GM12878 (cell line): ENCODE measurements at regions not wholly inside any gene's neighbourhood (a gene's known extent, or its start where the extent isn't known, plus 50 kb on each side); places are given as distances from the start of the nearest gene placed in this dataset.

Source experiments
- ATAC-seq: fragments of 200-7000 bp; cut with Tn5 transposase; 3 replicates; pipeline ENCODE4 v1.9.1; 2020; ENCODE audit warnings: mild to moderate bottlenecking, moderate library complexity
- BruUV-seq: library from RNA; stranded (reverse); fragments of 400-500 nt; replicated peaks from 2 replicates; lab custom pipeline; 2021; lab: Mats Ljungman, UMichigan
- CTCF ChIA-PET: fragments of 300-600 bp; sonication (Branson Sonifier 250); formaldehyde crosslinking; extraction: SDS; loops from one replicate; lab custom pipeline; 2021; ENCODE audit warnings: inconsistent platforms; lab: Yijun Ruan, JAX
- POLR2A ChIA-PET: fragments of 350-600 bp; formaldehyde crosslinking; extraction: SDS; loops from one replicate; lab custom pipeline; 2021; ENCODE audit warnings: inconsistent platforms; lab: Charles Lee
- RAD21 ChIA-PET: fragments of 300-600 bp; sonication (Branson Sonifier 250); formaldehyde crosslinking; loops from one replicate; lab custom pipeline; 2023; ENCODE audit warnings: antibody characterized with exemption; ENCODE audit not compliant: unreplicated experiment; lab: Charles Lee
- SMC1A ChIA-PET: fragments of 300-600 bp; sonication (Branson Sonifier 250); formaldehyde crosslinking; loops from one replicate; lab custom pipeline; 2023; ENCODE audit not compliant: unreplicated experiment, uncharacterized antibody; lab: Charles Lee
- DNase-seq: peaks from one replicate; pipeline ENCODE4 v3.0.0-alpha.2; 2011; ENCODE audit warnings: low read depth, low spot score
- FAIRE-seq: peaks from 3 replicates; lab custom pipeline; 2011; peaks lifted over from hg19 to GRCh38; lab: Jason Lieb, UNC
- H2AFZ ChIP-seq: 2 replicates; pipeline ENCODE4 v1.6.0; 2011; ENCODE audit warnings: low read depth, low read length, control low read depth; ENCODE audit not compliant: control insufficient read depth
- H3K27ac ChIP-seq: 2 replicates; pipeline ENCODE4 v1.5.1; 2011; ENCODE audit warnings: control low read depth; ENCODE audit not compliant: control insufficient read depth, insufficient read depth
- H3K27me3 ChIP-seq, 2 experiments: replicated peaks in 1 of 2; 2 replicates each; pipeline versions ENCODE4 v1.6.0 to v1.6.1; 2011; ENCODE audit warnings: low read length in 1 of 2; ENCODE audit not compliant: control insufficient read depth in 2 of 2, insufficient read depth in 2 of 2
- H3K36me3 ChIP-seq, 2 experiments: 2 replicates each; pipeline ENCODE4 v1.5.1; 2011; ENCODE audit warnings: low read length in 1 of 2; ENCODE audit not compliant: control insufficient read depth in 2 of 2, insufficient read depth in 2 of 2
- H3K4me1 ChIP-seq: 2 replicates; pipeline ENCODE4 v1.6.1; 2011; ENCODE audit warnings: mild to moderate bottlenecking, low read length, moderate library complexity, mixed read lengths; ENCODE audit not compliant: control insufficient read depth, insufficient read depth
- H3K4me2 ChIP-seq: 2 replicates; pipeline ENCODE4 v1.6.0; 2011; ENCODE audit warnings: control low read depth; ENCODE audit not compliant: control insufficient read depth, insufficient read depth
- H3K4me3 ChIP-seq: fragments of 200-600 bp; sonication (generic); 2 replicates; pipeline ENCODE4 v1.5.1; 2016
- H3K79me2 ChIP-seq: 2 replicates; pipeline ENCODE4 v1.6.0; 2011; ENCODE audit warnings: low read length; ENCODE audit not compliant: control insufficient read depth, insufficient read depth
- H3K9ac ChIP-seq: 2 replicates; pipeline ENCODE4 v1.8.0; 2011; ENCODE audit warnings: low read length, control low read depth, mixed read lengths; ENCODE audit not compliant: control insufficient read depth, insufficient read depth
- H3K9me3 ChIP-seq: replicated peaks from 3 replicates; pipeline ENCODE4 v1.5.1; 2011; ENCODE audit warnings: mild to moderate bottlenecking, low read length; ENCODE audit not compliant: control insufficient read depth, insufficient read depth
- H4K20me1 ChIP-seq: 2 replicates; pipeline ENCODE4 v1.6.0; 2011; ENCODE audit not compliant: control insufficient read depth, insufficient read depth
- ATF2 ChIP-seq: IDR thresholded peaks from 2 replicates; pipeline ENCODE4 v1.6.1; 2012; ENCODE audit warnings: low read length, inconsistent platforms
- CBX5 ChIP-seq: sonication (generic); IDR thresholded peaks from 2 replicates; pipeline ENCODE4 v1.6.1; 2016; ENCODE audit warnings: low read depth, moderate library complexity, mild to moderate bottlenecking, inconsistent platforms
- CREM ChIP-seq: IDR thresholded peaks from 2 replicates; pipeline ENCODE4 v1.6.1; 2014; ENCODE audit warnings: antibody characterized with exemption, low read depth
- EED ChIP-seq: sonication (generic); IDR thresholded peaks from 2 replicates; pipeline ENCODE4 v1.6.1; 2016; ENCODE audit warnings: antibody characterized with exemption, low read depth
- HDAC2 ChIP-seq: fragments of 200-600 bp; sonication (generic); IDR thresholded peaks from 2 replicates; pipeline ENCODE4 v1.6.1; 2017
- MTA3 ChIP-seq: IDR thresholded peaks from 2 replicates; pipeline ENCODE4 v1.6.1; 2012; ENCODE audit warnings: low read length, inconsistent platforms, borderline replicate concordance
- NFIC ChIP-seq: IDR thresholded peaks from 2 replicates; pipeline ENCODE4 v1.6.1; 2012; ENCODE audit warnings: low read depth, mild to moderate bottlenecking, inconsistent platforms, low read length, moderate library complexity
- NKRF ChIP-seq: fragments of 450-650 bp; conservative IDR thresholded peaks from 2 replicates; pipeline ENCODE4 v1.6.1; 2017; ENCODE audit warnings: mild to moderate bottlenecking, moderate library complexity
- TCF12 ChIP-seq: IDR thresholded peaks from 2 replicates; pipeline ENCODE4 v1.6.1; 2011; ENCODE audit warnings: low read depth, mild to moderate bottlenecking, low read length
- WGBS: methylation state at CpG from one replicate; pipeline ENCODE4 v1.1.6; 2016; ENCODE audit warnings: low lambda C conversion rate; ENCODE audit not compliant: insufficient replicate concordance, insufficient coverage; ENCODE audit errors: missing lambda C conversion rate; 5-methylcytosine and 5-hydroxymethylcytosine counted together
- in situ Hi-C: fragments of 300-500 bp; cut with MboI; formaldehyde crosslinking; loops from 9 replicates; pipeline ENCODE4 v1.14.3; 2018; ENCODE audit warnings: mixed read lengths
- intact Hi-C: fragments of 100-400 bp; cut with micrococcal nuclease; formaldehyde crosslinking; loops from one replicate; pipeline ENCODE4 v1.14.2; 2022; ENCODE audit not compliant: unreplicated experiment
- TF ChIP-seq, protein P1 (sequence below): IDR thresholded peaks from 2 replicates; pipeline ENCODE4 v1.6.1; 2011; ENCODE audit warnings: borderline replicate concordance, low read depth, mild to moderate bottlenecking, moderate library complexity, low read length; ENCODE audit not compliant: insufficient read depth, poor library complexity, severe bottlenecking

DNA sequence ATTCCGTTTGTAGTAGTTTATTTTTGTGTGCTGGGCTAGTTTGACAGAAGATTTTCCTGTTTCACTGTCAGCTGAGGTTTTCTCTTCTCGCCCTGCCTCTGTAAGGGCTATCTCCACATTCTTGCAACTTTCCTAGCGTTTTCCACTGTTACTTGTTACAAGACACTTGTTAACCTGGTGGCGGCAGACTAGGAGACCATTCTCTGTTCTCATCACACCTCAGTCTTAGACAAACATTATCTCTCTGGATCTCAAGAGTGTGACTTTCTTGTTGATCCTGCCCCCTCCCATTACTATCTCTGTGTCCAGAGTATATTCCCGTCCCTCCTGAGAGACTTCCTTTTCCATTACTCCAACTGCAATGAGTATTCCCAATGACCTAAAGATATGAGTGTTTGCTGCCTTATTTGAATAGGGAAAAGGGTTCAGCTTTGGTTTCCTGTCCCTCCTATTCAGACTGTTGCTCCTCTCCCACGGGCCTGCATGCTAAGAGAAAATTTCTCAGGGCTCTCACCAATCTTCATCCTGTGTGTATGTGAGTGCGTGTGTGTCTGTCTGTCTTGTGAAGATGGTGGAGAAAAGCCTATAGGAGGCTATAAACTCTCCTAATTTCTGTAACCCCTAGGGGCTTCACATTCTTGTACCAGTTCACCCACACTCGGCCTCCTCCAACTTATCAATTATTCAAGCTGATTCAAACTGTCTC lies 722.4 kb upstream of the POT1 start:
- no peak for FAIRE-seq
- no peak overlapping the region for H3K27ac ChIP-seq
- H3K9ac ChIP-seq, result no peak overlapping the region
- ChIA-PET RAD21 (interaction anchor here (1.0 to 1.3 kb wide), 2 partner anchors 13 to 26 kb away, joined by 3 read pairs; no protein-coding TSS in a partner anchor), CTCF (interaction anchor here (1.3 kb wide), 1 partner anchor 592 kb away, joined by 3 read pairs; no protein-coding TSS in a partner anchor), SMC1A (interaction anchor here (1.3 to 2.2 kb wide), 4 partner anchors 9 to 219 kb away, joined by 3 to 7 read pairs (median 4); no protein-coding TSS in a partner anchor), POLR2A (no interaction called here)
- no peak overlapping the region for H3K4me2 ChIP-seq
- no peak for TF ChIP-seq HDAC2
- TF ChIP-seq EED, result peak; percentile 34; the same call in 1 of the 2 replicates
- TF ChIP-seq, protein P1, sequence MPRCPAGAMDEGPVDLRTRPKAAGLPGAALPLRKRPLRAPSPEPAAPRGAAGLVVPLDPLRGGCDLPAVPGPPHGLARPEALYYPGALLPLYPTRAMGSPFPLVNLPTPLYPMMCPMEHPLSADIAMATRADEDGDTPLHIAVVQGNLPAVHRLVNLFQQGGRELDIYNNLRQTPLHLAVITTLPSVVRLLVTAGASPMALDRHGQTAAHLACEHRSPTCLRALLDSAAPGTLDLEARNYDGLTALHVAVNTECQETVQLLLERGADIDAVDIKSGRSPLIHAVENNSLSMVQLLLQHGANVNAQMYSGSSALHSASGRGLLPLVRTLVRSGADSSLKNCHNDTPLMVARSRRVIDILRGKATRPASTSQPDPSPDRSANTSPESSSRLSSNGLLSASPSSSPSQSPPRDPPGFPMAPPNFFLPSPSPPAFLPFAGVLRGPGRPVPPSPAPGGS, result peak; percentile 67
- TF ChIP-seq TCF12, result 0 out of 2 replicates have a peak, but pooled peaks have one; percentile 10
- TF ChIP-seq CREM, result 0 out of 2 replicates have a peak, but pooled peaks have one; percentile 10
- TF ChIP-seq NKRF, result no peak
- TF ChIP-seq MTA3, result no peak
- TF ChIP-seq CBX5, result 0 out of 2 replicates have a peak, but pooled peaks have one; percentile 30
- peak; percentile 44; the same call in 1 of the 2 replicates for TF ChIP-seq ATF2
- TF ChIP-seq NFIC, result peak; percentile 26; the same call in 1 of the 2 replicates
- BruUV-seq, result no TSS peak
- peak overlapping the region; percentile 71 for H2AFZ ChIP-seq
- H3K4me1 ChIP-seq, result no peaks in the 10 kb centered on the region
- H3K9me3 ChIP-seq, result no peaks in the 10 kb centered on the region; the same call in 2 of the 3 replicates
- WGBS, result 15% methylated on average over 8 of the region's 8 CpGs
- ATAC-seq, result peak; percentile 61
- H3K27me3 ChIP-seq, result no peaks in the 10 kb centered on the region
- in situ Hi-C loops (no loop called here), intact Hi-C loops (no loop called here)
- no peaks in the 10 kb centered on the region for H3K79me2 ChIP-seq
- no peak for DNase-seq
- H4K20me1 ChIP-seq, result no peaks in the 10 kb centered on the region
- no peak overlapping the region for H3K4me3 ChIP-seq
- no peaks in the 10 kb centered on the region for H3K36me3 ChIP-seq
